ENCODE measurements at regions not wholly inside any gene's neighbourhood (a gene's known extent, or its start where the extent isn't known, plus 50 kb on each side); places are given as distances from the start of the nearest gene placed in this dataset.

GRCh38 chr5:17406423-17406838 is 91.6 kb upstream of the TAF11L2 start:
- TF ChIP-seq, protein P1, sequence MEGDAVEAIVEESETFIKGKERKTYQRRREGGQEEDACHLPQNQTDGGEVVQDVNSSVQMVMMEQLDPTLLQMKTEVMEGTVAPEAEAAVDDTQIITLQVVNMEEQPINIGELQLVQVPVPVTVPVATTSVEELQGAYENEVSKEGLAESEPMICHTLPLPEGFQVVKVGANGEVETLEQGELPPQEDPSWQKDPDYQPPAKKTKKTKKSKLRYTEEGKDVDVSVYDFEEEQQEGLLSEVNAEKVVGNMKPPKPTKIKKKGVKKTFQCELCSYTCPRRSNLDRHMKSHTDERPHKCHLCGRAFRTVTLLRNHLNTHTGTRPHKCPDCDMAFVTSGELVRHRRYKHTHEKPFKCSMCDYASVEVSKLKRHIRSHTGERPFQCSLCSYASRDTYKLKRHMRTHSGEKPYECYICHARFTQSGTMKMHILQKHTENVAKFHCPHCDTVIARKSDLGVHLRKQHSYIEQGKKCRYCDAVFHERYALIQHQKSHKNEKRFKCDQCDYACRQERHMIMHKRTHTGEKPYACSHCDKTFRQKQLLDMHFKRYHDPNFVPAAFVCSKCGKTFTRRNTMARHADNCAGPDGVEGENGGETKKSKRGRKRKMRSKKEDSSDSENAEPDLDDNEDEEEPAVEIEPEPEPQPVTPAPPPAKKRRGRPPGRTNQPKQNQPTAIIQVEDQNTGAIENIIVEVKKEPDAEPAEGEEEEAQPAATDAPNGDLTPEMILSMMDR (IDR thresholded peaks at IDR 0.05; ENCODE audit: insufficient read depth, low read length, poor library complexity, severe bottlenecking), result no peak
- TF ChIP-seq EZH2phosphoT487 (conservative IDR thresholded peaks at IDR 0.05; ENCODE audit: low read length), result no peak

All from SU-DHL-6 (cell line).